HG02884 (cell line): ENCODE measurements at regions not wholly inside any gene's neighbourhood (a gene's known extent, or its start where the extent isn't known, plus 50 kb on each side); places are given as distances from the start of the nearest gene placed in this dataset.

ENCODE experiments used
- ATAC-seq: cut with Tn5 transposase; IDR thresholded peaks from one replicate; pipeline ENCODE4 v1.9.1; 2021; ENCODE audit warnings: mild to moderate bottlenecking, moderate library complexity; ENCODE audit not compliant: unreplicated experiment

DNA sequence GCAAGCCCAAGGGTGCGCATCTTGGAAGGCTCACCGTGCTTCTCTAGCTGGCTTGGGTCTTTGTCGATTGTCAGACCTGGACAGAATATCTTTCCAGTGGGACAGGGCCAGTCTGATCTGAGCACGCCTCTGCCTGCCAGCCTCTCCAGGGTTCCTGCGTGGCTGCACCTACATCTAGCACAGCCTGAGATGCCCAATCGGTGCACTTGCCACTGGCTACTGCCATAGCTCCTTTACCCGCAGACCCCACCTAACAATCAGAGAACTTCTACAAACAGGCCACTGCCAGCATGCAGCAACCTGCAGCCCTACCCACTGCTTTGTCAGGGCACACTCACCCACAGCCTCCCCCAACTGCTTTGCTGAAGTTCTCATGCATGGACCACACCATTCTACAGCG lies 56.7 kb upstream of the PHACTR3 start:
- no peak for ATAC-seq
